GDM1 (cell line): ENCODE measurements at regions not wholly inside any gene's neighbourhood (a gene's known extent, or its start where the extent isn't known, plus 50 kb on each side); places are given as distances from the start of the nearest gene placed in this dataset.

Source experiments
- DNase-seq: peaks from one replicate; lab custom pipeline; 2025; lab: John Stamatoyannopoulos, UW

GRCh38 chr5:74424162-74424868 lies 216.2 kb downstream of the ENC1 start:
- no peak for DNase-seq

GRCh38 chr5:74423383-74423782 lies 217.1 kb downstream of the ENC1 start:
- DNase-seq, result no peak

- no peak for DNase-seq
These were observed 217.9 kb downstream of the ENC1 start for GRCh38 chr5:74422671-74423070.

GRCh38 chr5:74422030-74422429 lies 218.5 kb downstream of the ENC1 start:
- DNase-seq, result no peak

GRCh38 chr5:74421377-74421776 lies 219.2 kb downstream of the ENC1 start:
- DNase-seq, result no peak

GRCh38 chr5:74420947-74421346 lies 219.6 kb downstream of the ENC1 start:
- no peak for DNase-seq

GRCh38 chr5:74420220-74420619 lies 220.3 kb downstream of the ENC1 start:
- no peak for DNase-seq

GRCh38 chr5:74419468-74419867 lies 221.1 kb downstream of the ENC1 start:
- no peak for DNase-seq

- DNase-seq, result no peak
These were observed 221.8 kb downstream of the ENC1 start for GRCh38 chr5:74418709-74419108.

GRCh38 chr5:74418261-74418660 lies 222.3 kb downstream of the ENC1 start:
- DNase-seq, result no peak

- no peak for DNase-seq
These were observed 224.8 kb downstream of the ENC1 start for GRCh38 chr5:74415695-74416102.

GRCh38 chr5:74414228-74414627 lies 226.3 kb downstream of the ENC1 start:
- DNase-seq, result no peak

- no peak for DNase-seq
These were observed 227.0 kb downstream of the ENC1 start for GRCh38 chr5:74413403-74414048.

- DNase-seq, result no peak
These were observed 228.5 kb downstream of the ENC1 start for GRCh38 chr5:74412066-74412465.

- DNase-seq, result no peak
These were observed 230.8 kb downstream of the ENC1 start for GRCh38 chr5:74409712-74410111.

GRCh38 chr5:74409166-74409706 lies 231.3 kb downstream of the ENC1 start:
- no peak for DNase-seq

GRCh38 chr5:74408150-74409043 lies 232.1 kb downstream of the ENC1 start:
- no peak for DNase-seq

GRCh38 chr5:74407701-74408100 lies 232.8 kb downstream of the ENC1 start:
- no peak for DNase-seq

GRCh38 chr5:74406844-74407243 lies 233.7 kb downstream of the ENC1 start:
- no peak for DNase-seq

- no peak for DNase-seq
These were observed 234.9 kb downstream of the ENC1 start for GRCh38 chr5:74405593-74405992.

- no peak for DNase-seq
These were observed 235.7 kb downstream of the ENC1 start for GRCh38 chr5:74404574-74405508.
